IMR-90 (cell line): ENCODE measurements at regions not wholly inside any gene's neighbourhood (a gene's known extent, or its start where the extent isn't known, plus 50 kb on each side); places are given as distances from the start of the nearest gene placed in this dataset.

Source experiments
- ATAC-seq: fragments of 200-7000 bp; cut with Tn5 transposase; 2 replicates; pipeline ENCODE4 v1.9.1; 2020; ENCODE audit warnings: low read depth, mild to moderate bottlenecking, moderate library complexity
- BruUV-seq: library from RNA; stranded (reverse); fragments of 400-500 nt; replicated peaks from 2 replicates; lab custom pipeline; 2021; lab: Mats Ljungman, UMichigan
- CTCF ChIA-PET: fragments of 300-600 bp; formaldehyde crosslinking; extraction: SDS; loops from one replicate; lab custom pipeline; 2021; ENCODE audit warnings: antibody characterized with exemption; lab: Yijun Ruan, JAX
- POLR2A ChIA-PET: fragments of 300-600 bp; sonication (Branson Sonifier 250); formaldehyde crosslinking; loops from one replicate; lab custom pipeline; 2022; ENCODE audit warnings: antibody characterized with exemption; ENCODE audit not compliant: unreplicated experiment; lab: Charles Lee
- DNase-seq: peaks from one replicate; pipeline ENCODE4 v3.0.0; 2013
- H2AFZ ChIP-seq: replicated peaks from 2 replicates; pipeline ENCODE3; 2013; ENCODE audit warnings: low read length, mild to moderate bottlenecking; ENCODE audit not compliant: poor library complexity
- H2AK5ac ChIP-seq: 2 replicates; pipeline ENCODE4 v1.6.1; 2013; ENCODE audit warnings: low read depth, low read length, inconsistent platforms
- H2AK9ac ChIP-seq: replicated peaks from 2 replicates; pipeline ENCODE3; 2013; ENCODE audit warnings: mild to moderate bottlenecking, low read depth, low read length, moderate library complexity; ENCODE audit not compliant: poor library complexity
- H2BK120ac ChIP-seq: 2 replicates; pipeline ENCODE4 v1.6.1; 2013; ENCODE audit warnings: low read depth, low read length, inconsistent platforms
- H2BK15ac ChIP-seq: 3 replicates; pipeline ENCODE4 v1.6.1; 2013; ENCODE audit warnings: low read depth, low read length, inconsistent platforms
- H2BK20ac ChIP-seq: 2 replicates; pipeline ENCODE4 v1.6.1; 2013; ENCODE audit warnings: low read depth, mild to moderate bottlenecking, inconsistent platforms, low read length, moderate library complexity
- H2BK5ac ChIP-seq: 2 replicates; pipeline ENCODE4 v1.6.1; 2013; ENCODE audit warnings: mild to moderate bottlenecking, low read depth, low read length, inconsistent platforms; ENCODE audit not compliant: poor library complexity, severe bottlenecking
- H3K14ac ChIP-seq: replicated peaks from 2 replicates; pipeline ENCODE4 v1.6.1; 2013; ENCODE audit warnings: low read depth, low read length, inconsistent platforms
- H3K18ac ChIP-seq: 2 replicates; pipeline ENCODE4 v1.6.1; 2013; ENCODE audit warnings: low read depth, low read length, control low read depth
- H3K23ac ChIP-seq: 2 replicates; pipeline ENCODE4 v1.6.1; 2013; ENCODE audit warnings: low read depth, low read length, inconsistent platforms
- H3K27ac ChIP-seq: 2 replicates; pipeline ENCODE4 v1.5.1; 2013; ENCODE audit warnings: mild to moderate bottlenecking, control low read depth, low read length; ENCODE audit not compliant: insufficient read depth
- H3K27me3 ChIP-seq: 2 replicates; pipeline ENCODE4 v1.6.1; 2013; ENCODE audit warnings: low read length; ENCODE audit not compliant: control insufficient read depth, insufficient read depth
- H3K36me3 ChIP-seq: 2 replicates; pipeline ENCODE4 v1.6.1; 2013; ENCODE audit warnings: low read length, mixed read lengths; ENCODE audit not compliant: control insufficient read depth, insufficient read depth
- H3K4ac ChIP-seq: 2 replicates; pipeline ENCODE4 v1.6.1; 2013; ENCODE audit warnings: low read depth, low read length, inconsistent platforms
- H3K4me1 ChIP-seq: 2 replicates; pipeline ENCODE4 v1.6.1; 2013; ENCODE audit warnings: low read length, mixed read lengths; ENCODE audit not compliant: control insufficient read depth, insufficient read depth
- H3K4me2 ChIP-seq: 2 replicates; pipeline ENCODE4 v1.6.1; 2013; ENCODE audit warnings: low read depth, mild to moderate bottlenecking, control low read depth, low read length, moderate library complexity
- H3K4me3 ChIP-seq: 2 replicates; pipeline ENCODE4 v1.5.1; 2013; ENCODE audit warnings: low read depth, mild to moderate bottlenecking, control low read depth, low read length, moderate library complexity; ENCODE audit not compliant: insufficient read depth
- H3K56ac ChIP-seq: 2 replicates; pipeline ENCODE4 v1.6.1; 2013; ENCODE audit warnings: low read length, inconsistent platforms; ENCODE audit not compliant: insufficient read depth; ENCODE audit errors: extremely low read depth
- H3K79me1 ChIP-seq, 2 experiments: 2 replicates each; pipeline ENCODE4 v1.6.1; 2013; ENCODE audit warnings: low read length in 2 of 2, inconsistent platforms in 1 of 2, low read depth in 1 of 2
- H3K9ac ChIP-seq: 2 replicates; pipeline ENCODE4 v1.6.1; 2013; ENCODE audit warnings: low read depth, low read length, control low read depth
- H3K9me1 ChIP-seq: 2 replicates; pipeline ENCODE4 v1.6.1; 2013; ENCODE audit warnings: low read length, inconsistent platforms; ENCODE audit not compliant: insufficient read depth
- H3K9me3 ChIP-seq: 2 replicates; pipeline ENCODE4 v1.6.1; 2013; ENCODE audit warnings: low read length; ENCODE audit not compliant: control insufficient read depth, insufficient read depth
- H4K20me1 ChIP-seq: 2 replicates; pipeline ENCODE4 v1.6.1; 2013; ENCODE audit warnings: low read length, inconsistent platforms; ENCODE audit not compliant: insufficient read depth
- H4K5ac ChIP-seq: 2 replicates; pipeline ENCODE4 v1.6.1; 2013; ENCODE audit warnings: mild to moderate bottlenecking, low read depth, low read length, control low read depth
- H4K8ac ChIP-seq, 2 experiments: 2 replicates each; pipeline ENCODE4 v1.6.1; 2013; ENCODE audit warnings: low read depth in 2 of 2, low read length in 2 of 2, control low read depth in 1 of 2, inconsistent platforms in 1 of 2
- H4K91ac ChIP-seq: 2 replicates; pipeline ENCODE4 v1.6.1; 2013; ENCODE audit warnings: low read depth, low read length, inconsistent platforms; ENCODE audit not compliant: insufficient read depth
- BHLHE40 ChIP-seq: fragments of 150-350 bp; IDR thresholded peaks from 2 replicates; pipeline ENCODE4 v1.6.1; 2016; ENCODE audit warnings: mild to moderate bottlenecking, low read depth, low read length
- CEBPB ChIP-seq: IDR thresholded peaks from 2 replicates; pipeline ENCODE4 v1.6.1; 2012; ENCODE audit warnings: low read depth, low read length, improper control_type of control experiment
- CHD1 ChIP-seq: IDR thresholded peaks from 2 replicates; pipeline ENCODE4 v1.6.1; 2012; ENCODE audit warnings: low read depth, low read length, improper control_type of control experiment
- FOS ChIP-seq: fragments of 150-350 bp; IDR thresholded peaks from 2 replicates; pipeline ENCODE4 v1.6.1; 2016; ENCODE audit warnings: low read depth, low read length
- MAFK ChIP-seq: IDR thresholded peaks from 2 replicates; pipeline ENCODE4 v1.6.1; 2012; ENCODE audit warnings: low read depth, low read length, improper control_type of control experiment
- MAZ ChIP-seq: IDR thresholded peaks from 2 replicates; pipeline ENCODE4 v1.6.1; 2012; ENCODE audit warnings: low read depth, mild to moderate bottlenecking, low read length, improper control_type of control experiment, moderate library complexity, borderline replicate concordance
- MXI1 ChIP-seq: IDR thresholded peaks from 2 replicates; pipeline ENCODE4 v1.6.1; 2012; ENCODE audit warnings: low read depth, mild to moderate bottlenecking, low read length, moderate library complexity, borderline replicate concordance
- NFE2L2 ChIP-seq: fragments of 150-350 bp; IDR thresholded peaks from 2 replicates; pipeline ENCODE4 v1.6.1; 2016; ENCODE audit warnings: low read depth, mild to moderate bottlenecking, low read length
- POLR2A ChIP-seq: IDR thresholded peaks from 2 replicates; pipeline ENCODE4 v1.6.1; 2012; ENCODE audit warnings: mild to moderate bottlenecking, low read depth, low read length
- RAD21 ChIP-seq: IDR thresholded peaks from 2 replicates; pipeline ENCODE4 v1.6.1; 2012; ENCODE audit warnings: low read length, improper control_type of control experiment
- RCOR1 ChIP-seq: IDR thresholded peaks from 2 replicates; pipeline ENCODE4 v1.6.1; 2012; ENCODE audit warnings: mild to moderate bottlenecking, low read length, improper control_type of control experiment; ENCODE audit not compliant: insufficient replicate concordance
- RFX5 ChIP-seq: IDR thresholded peaks from 2 replicates; pipeline ENCODE4 v1.8.0; 2012; ENCODE audit warnings: low read depth, mild to moderate bottlenecking, low read length, moderate library complexity
- SMC3 ChIP-seq: fragments of 150-350 bp; IDR thresholded peaks from 2 replicates; pipeline ENCODE4 v1.6.1; 2016; ENCODE audit warnings: low read depth, mild to moderate bottlenecking, antibody characterized with exemption, low read length, moderate library complexity
- WGBS, 2 experiments: methylation state at CpG; one replicate each; pipeline versions ENCODE4 v1.1.5 to v1.1.7; 2013; ENCODE audit warnings: missing lambda C conversion rate in 2 of 2; ENCODE audit not compliant: insufficient read length in 1 of 2; ENCODE audit errors: extremely low coverage in 2 of 2; 5-methylcytosine and 5-hydroxymethylcytosine counted together
- dilution Hi-C: fragments of 300-500 bp; cut with HindIII; formaldehyde crosslinking; loops from one replicate; pipeline ENCODE4 v1.14.3; 2018; ENCODE audit warnings: low sequenced_read_pairs; ENCODE audit not compliant: unreplicated experiment
- in situ Hi-C: fragments of 300-500 bp; cut with MboI; formaldehyde crosslinking; loops from 3 replicates; pipeline ENCODE4 v1.14.3; 2019; ENCODE audit warnings: low sequenced_read_pairs, inconsistent platforms, mixed read lengths
- intact Hi-C: fragments of 100-400 bp; cut with micrococcal nuclease; formaldehyde crosslinking; loops from 2 replicates; pipeline ENCODE4 v1.10.0; 2022
- TF ChIP-seq, protein P1 (sequence below): conservative IDR thresholded peaks from 2 replicates; pipeline ENCODE4 v1.5.1; 2012; ENCODE audit warnings: mild to moderate bottlenecking, low read depth, low read length, improper control_type of control experiment
- TF ChIP-seq, protein P2 (sequence below): fragments of 150-350 bp; IDR thresholded peaks from 2 replicates; pipeline ENCODE4 v1.6.1; 2017; ENCODE audit warnings: mild to moderate bottlenecking, antibody characterized with exemption, low read length, low read depth
- TF ChIP-seq, protein P3 (sequence below): fragments of 150-350 bp; IDR thresholded peaks from 2 replicates; pipeline ENCODE4 v1.6.1; 2016; ENCODE audit warnings: low read depth, mild to moderate bottlenecking, low read length, moderate library complexity, borderline replicate concordance

GRCh38 chr6:121944354-121944753 lies 455.1 kb upstream of the HSF2 start:
- Histone ChIP-seq H3K4me2 (no peak overlapping the region), H3K23ac (no peak overlapping the region), H3K4me3 (no peak overlapping the region), H3K36me3 (no peaks in the 10 kb centered on the region), H2AK9ac (no peak overlapping the region), H4K5ac (no peak overlapping the region), H3K4ac (no peak overlapping the region), H3K14ac (no peak overlapping the region), H2BK20ac (no peak overlapping the region), H2AK5ac (no peak overlapping the region), H4K8ac (no peak overlapping the region), H3K27ac (no peak overlapping the region), H4K20me1 (no peaks in the 10 kb centered on the region), H4K91ac (no peak overlapping the region), H3K18ac (no peak overlapping the region), H3K27me3 (no peaks in the 10 kb centered on the region), H3K9me3 (no peaks in the 10 kb centered on the region), H2BK120ac (no peak overlapping the region), H2BK5ac (no peak overlapping the region), H3K4me1 (no peaks in the 10 kb centered on the region), H2BK15ac (no peak overlapping the region), H3K9me1 (no peaks in the 10 kb centered on the region), H3K9ac (no peak overlapping the region), H3K56ac (no peak overlapping the region), H3K79me1 (no peaks in the 10 kb centered on the region), H2AFZ (no peak overlapping the region)
- no TSS peak for BruUV-seq
- no peak for ATAC-seq
- TF ChIP-seq, protein P1, sequence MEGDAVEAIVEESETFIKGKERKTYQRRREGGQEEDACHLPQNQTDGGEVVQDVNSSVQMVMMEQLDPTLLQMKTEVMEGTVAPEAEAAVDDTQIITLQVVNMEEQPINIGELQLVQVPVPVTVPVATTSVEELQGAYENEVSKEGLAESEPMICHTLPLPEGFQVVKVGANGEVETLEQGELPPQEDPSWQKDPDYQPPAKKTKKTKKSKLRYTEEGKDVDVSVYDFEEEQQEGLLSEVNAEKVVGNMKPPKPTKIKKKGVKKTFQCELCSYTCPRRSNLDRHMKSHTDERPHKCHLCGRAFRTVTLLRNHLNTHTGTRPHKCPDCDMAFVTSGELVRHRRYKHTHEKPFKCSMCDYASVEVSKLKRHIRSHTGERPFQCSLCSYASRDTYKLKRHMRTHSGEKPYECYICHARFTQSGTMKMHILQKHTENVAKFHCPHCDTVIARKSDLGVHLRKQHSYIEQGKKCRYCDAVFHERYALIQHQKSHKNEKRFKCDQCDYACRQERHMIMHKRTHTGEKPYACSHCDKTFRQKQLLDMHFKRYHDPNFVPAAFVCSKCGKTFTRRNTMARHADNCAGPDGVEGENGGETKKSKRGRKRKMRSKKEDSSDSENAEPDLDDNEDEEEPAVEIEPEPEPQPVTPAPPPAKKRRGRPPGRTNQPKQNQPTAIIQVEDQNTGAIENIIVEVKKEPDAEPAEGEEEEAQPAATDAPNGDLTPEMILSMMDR, result no peak
- TF ChIP-seq CHD1 (no peak), MXI1 (no peak), RCOR1 (no peak), FOS (no peak), MAFK (no peak), RFX5 (no peak), BHLHE40 (no peak), MAZ (no peak), POLR2A (no peak), CEBPB (no peak), RAD21 (no peak), NFE2L2 (no peak), SMC3 (no peak)
- TF ChIP-seq, protein P2, sequence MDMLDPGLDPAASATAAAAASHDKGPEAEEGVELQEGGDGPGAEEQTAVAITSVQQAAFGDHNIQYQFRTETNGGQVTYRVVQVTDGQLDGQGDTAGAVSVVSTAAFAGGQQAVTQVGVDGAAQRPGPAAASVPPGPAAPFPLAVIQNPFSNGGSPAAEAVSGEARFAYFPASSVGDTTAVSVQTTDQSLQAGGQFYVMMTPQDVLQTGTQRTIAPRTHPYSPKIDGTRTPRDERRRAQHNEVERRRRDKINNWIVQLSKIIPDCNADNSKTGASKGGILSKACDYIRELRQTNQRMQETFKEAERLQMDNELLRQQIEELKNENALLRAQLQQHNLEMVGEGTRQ, result no peak
- TF ChIP-seq, protein P3, sequence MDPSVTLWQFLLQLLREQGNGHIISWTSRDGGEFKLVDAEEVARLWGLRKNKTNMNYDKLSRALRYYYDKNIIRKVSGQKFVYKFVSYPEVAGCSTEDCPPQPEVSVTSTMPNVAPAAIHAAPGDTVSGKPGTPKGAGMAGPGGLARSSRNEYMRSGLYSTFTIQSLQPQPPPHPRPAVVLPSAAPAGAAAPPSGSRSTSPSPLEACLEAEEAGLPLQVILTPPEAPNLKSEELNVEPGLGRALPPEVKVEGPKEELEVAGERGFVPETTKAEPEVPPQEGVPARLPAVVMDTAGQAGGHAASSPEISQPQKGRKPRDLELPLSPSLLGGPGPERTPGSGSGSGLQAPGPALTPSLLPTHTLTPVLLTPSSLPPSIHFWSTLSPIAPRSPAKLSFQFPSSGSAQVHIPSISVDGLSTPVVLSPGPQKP, result no peak
- DNase-seq, result peak; percentile 6
- in situ Hi-C loops, result no loop called here
- POLR2A ChIA-PET, result no interaction called here
- dilution Hi-C loops, result no loop called here
- WGBS, 2 experiments, result no CpG with 5 or more reads among the region's 1 CpG
- intact Hi-C loops, result no loop called here
- CTCF ChIA-PET, result no interaction called here
